ENCODE measurements at regions not wholly inside any gene's neighbourhood (a gene's known extent, or its start where the extent isn't known, plus 50 kb on each side); places are given as distances from the start of the nearest gene placed in this dataset.
"Not testable (repeated sequence)": the region's sequence is repeated elsewhere in the genome, so short reads cannot be mapped to it uniquely, and the experiment has no call there.

- TF ChIP-seq EZH2 (IDR thresholded peaks at IDR 0.05); POLR2AphosphoS5 (IDR thresholded peaks at IDR 0.05; ENCODE audit: borderline replicate concordance, low read depth, low read length): not testable (repeated sequence)
Observed at GRCh38 chr1:149665528-149665927, 81.9 kb downstream of the PPIAL4C start.
